RWPE1 (cell line): ENCODE measurements at regions not wholly inside any gene's neighbourhood (a gene's known extent, or its start where the extent isn't known, plus 50 kb on each side); places are given as distances from the start of the nearest gene placed in this dataset.
A peak's percentile ranks its signal among the peaks of the same experiment; 100 is the strongest.

ENCODE experiments used
- CTCF ChIA-PET: fragments of 350-600 bp; sonication (Branson Sonifier 250); formaldehyde crosslinking; extraction: SDS; loops from one replicate; lab custom pipeline; 2021; lab: Yijun Ruan, JAX
- POLR2A ChIA-PET: fragments of 400-600 bp; formaldehyde crosslinking; extraction: SDS; loops from one replicate; lab custom pipeline; 2020; ENCODE audit warnings: antibody characterized with exemption; ENCODE audit not compliant: low non-redundant PET; lab: Yijun Ruan, JAX
- DNase-seq: peaks from one replicate; pipeline ENCODE4 v3.0.0; 2012; ENCODE audit warnings: low spot score
- H3K27ac ChIP-seq: fragments of 450-650 bp; 2 replicates; pipeline ENCODE4 v1.5.1; 2017
- TF ChIP-seq, protein P1 (sequence below): fragments of 450-650 bp; conservative IDR thresholded peaks from 2 replicates; pipeline ENCODE4 v1.5.1; 2017; ENCODE audit warnings: low read depth, mild to moderate bottlenecking

DNA sequence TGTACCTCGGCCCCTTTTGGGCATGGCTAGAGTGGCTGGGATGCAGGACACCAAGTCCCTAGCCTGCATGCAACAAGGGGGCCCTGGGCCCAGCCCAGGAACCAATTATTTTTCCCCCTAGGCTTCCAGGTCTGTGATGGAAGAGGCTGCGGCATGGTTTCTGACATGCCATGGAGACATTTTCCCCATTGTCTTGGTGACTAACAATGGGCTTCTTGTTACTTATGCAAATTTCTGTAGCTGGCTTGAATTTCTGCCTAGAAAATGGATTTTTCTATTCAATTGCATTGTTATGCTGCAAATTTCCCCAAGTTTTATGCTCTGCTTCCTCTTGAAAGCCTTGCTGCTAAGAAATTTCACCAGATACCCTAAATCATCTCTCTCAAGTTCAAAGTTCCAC, 1269.6 kb upstream of the CITED2 start:
- ChIA-PET POLR2A (no interaction called here), CTCF (no interaction called here)
- DNase-seq = no peak
- H3K27ac ChIP-seq = no peak overlapping the region
- TF ChIP-seq, protein P1, sequence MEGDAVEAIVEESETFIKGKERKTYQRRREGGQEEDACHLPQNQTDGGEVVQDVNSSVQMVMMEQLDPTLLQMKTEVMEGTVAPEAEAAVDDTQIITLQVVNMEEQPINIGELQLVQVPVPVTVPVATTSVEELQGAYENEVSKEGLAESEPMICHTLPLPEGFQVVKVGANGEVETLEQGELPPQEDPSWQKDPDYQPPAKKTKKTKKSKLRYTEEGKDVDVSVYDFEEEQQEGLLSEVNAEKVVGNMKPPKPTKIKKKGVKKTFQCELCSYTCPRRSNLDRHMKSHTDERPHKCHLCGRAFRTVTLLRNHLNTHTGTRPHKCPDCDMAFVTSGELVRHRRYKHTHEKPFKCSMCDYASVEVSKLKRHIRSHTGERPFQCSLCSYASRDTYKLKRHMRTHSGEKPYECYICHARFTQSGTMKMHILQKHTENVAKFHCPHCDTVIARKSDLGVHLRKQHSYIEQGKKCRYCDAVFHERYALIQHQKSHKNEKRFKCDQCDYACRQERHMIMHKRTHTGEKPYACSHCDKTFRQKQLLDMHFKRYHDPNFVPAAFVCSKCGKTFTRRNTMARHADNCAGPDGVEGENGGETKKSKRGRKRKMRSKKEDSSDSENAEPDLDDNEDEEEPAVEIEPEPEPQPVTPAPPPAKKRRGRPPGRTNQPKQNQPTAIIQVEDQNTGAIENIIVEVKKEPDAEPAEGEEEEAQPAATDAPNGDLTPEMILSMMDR = no peak

DNA sequence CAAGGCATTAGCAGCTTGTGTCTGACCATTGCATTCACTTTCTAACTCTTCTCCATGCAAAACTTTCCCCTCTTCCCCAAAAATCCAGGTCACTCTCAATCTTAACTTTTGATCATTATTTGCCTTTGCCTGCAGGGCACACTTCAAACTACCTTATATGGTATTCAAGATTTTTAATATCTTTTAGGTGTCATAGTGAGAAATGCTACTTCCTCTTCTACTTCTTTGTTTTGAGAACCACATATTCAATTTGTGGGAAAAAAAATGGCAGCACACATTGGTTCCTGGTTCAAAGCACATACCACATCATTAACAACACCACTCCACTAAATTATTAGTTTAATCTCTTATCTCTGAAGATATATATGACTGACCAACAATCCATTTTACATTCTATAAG, 1267.0 kb upstream of the CITED2 start:
- TF ChIP-seq, protein P1 = no peak
- CTCF ChIA-PET = no interaction called here
- POLR2A ChIA-PET = no interaction called here
- no peak overlapping the region for H3K27ac ChIP-seq
- DNase-seq = no peak

DNA sequence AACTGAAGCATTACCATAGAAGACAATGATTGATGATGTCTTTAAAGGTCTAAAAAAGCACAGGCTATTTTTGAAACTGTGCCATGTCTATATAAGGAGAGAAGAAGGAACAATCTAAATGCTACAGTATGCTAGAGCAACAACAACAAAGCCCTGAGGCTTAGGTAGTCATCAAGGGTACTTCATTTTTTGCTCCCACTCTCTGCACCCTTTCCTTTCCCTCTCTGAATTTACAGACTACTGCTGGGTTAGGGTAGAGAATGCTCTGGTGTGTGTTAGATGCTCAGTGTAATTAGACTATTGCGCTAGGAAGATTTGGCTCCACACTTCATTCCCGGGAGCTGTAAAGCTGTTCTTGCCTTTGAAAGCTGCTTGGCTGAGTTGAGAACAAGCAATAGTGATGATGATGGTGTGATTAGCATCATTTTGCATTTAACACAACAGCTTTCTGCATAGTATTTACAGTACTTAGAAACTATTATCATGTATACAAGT, 1262.5 kb upstream of the CITED2 start:
- DNase-seq = no peak
- TF ChIP-seq, protein P1 = no peak
- POLR2A ChIA-PET = no interaction called here
- no peak overlapping the region for H3K27ac ChIP-seq
- CTCF ChIA-PET = no interaction called here

DNA sequence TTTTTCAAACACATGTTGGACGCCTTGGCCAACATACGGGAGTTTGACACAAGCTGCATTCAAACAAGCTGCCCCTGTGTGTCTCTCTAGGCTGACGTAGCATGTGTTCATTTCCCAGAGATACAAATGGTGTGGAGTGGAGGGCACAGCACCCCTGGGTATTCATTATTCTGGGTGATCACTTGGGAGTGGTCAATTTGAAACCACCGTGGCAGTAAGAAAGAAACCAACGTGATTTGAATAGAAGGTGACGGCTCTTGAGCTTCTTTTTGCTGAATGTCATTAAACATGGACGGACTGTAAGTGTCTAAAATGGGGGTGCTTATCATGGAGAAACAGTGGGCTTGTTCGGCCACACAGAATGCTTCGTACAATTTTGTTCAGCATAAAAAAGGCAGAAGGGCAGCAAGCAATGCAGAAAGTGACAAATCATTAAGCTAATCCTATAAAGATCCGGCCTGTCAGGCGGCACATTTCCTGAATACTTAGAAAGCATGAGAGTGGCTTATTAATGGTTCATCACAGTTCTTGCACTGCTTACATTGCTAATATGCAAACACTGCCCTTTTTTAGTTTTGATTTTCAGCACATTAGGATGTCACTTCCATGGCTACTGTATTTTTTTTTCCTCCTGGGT, 1261.9 kb upstream of the CITED2 start:
- ChIA-PET CTCF (no interaction called here), POLR2A (no interaction called here)
- no peak for DNase-seq

DNA sequence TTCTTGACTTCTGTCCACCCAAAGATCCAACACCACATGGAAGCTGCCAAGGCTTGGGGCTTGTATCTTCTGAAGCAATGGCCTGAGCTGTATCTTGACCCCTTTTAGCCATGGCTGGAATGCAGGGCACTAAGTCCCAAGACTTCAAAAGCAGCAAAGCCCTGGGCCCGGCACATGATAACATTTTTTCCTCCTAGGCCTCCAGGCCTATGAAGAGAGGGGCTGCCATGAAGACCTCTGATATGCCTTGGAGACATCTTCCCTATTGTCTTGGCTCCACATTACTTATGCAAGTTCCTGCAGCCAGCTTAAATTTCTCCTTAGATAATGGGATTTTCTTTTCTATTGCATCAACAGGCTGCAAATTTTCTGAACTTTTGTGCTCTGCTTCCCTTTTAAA, 1252.6 kb upstream of the CITED2 start:
- TF ChIP-seq, protein P1 = no peak
- no peak for DNase-seq
- ChIA-PET CTCF (no interaction called here), POLR2A (no interaction called here)
- H3K27ac ChIP-seq = no peak overlapping the region

More for the DNA sequence above, 1261.9 kb upstream of the CITED2 start:
- TF ChIP-seq, protein P1 = no peak
- H3K27ac ChIP-seq = no peak overlapping the region

DNA sequence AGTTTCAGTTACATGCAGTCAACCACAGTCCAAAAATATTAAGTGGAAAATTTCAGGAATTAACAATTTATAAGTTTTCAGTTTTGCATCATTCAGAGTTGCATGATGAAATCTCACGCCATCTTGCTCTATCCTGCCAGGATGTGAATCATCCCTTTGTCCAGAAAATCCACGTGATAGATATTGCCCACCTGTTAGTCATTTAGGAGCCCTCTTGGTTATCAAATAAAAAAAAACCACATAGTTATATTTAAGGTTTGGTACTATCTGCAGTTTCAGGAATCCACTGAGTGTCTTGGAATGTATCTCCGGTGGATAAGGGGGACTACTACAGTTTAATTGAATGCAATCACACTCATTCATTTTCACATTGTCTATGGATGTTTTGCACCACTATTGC, 1249.0 kb upstream of the CITED2 start:
- no peak overlapping the region for H3K27ac ChIP-seq
- POLR2A ChIA-PET = no interaction called here
- CTCF ChIA-PET = interaction anchor here (0.7 kb wide), 1 partner anchor 488 kb away, joined by 6 read pairs; no protein-coding TSS in a partner anchor
- DNase-seq = peak; percentile 42
- TF ChIP-seq, protein P1 = no peak
